ENCODE measurements at regions not wholly inside any gene's neighbourhood (a gene's known extent, or its start where the extent isn't known, plus 50 kb on each side); places are given as distances from the start of the nearest gene placed in this dataset.

- Mint-ChIP-seq H3K27ac (no peak overlapping the region), H3K4me3 (no peak overlapping the region), H3K36me3 (ENCODE audit: low read depth) (no peaks in the 10 kb centered on the region), H3K9me3 (no peaks in the 10 kb centered on the region), H3K4me1 (ENCODE audit: low read depth) (no peaks in the 10 kb centered on the region), H3K27me3 (ENCODE audit: low read depth) (peaks cover 9% of the 10 kb centered on the region)
- CTCF ChIA-PET, result no interaction called here
- intact Hi-C loops (cut with micrococcal nuclease), result no loop called here
- DNase-seq, result no peak
Observed at GRCh38 chr1:157405662-157406061, 146.7 kb downstream of the FCRL5 start.

DNA sequence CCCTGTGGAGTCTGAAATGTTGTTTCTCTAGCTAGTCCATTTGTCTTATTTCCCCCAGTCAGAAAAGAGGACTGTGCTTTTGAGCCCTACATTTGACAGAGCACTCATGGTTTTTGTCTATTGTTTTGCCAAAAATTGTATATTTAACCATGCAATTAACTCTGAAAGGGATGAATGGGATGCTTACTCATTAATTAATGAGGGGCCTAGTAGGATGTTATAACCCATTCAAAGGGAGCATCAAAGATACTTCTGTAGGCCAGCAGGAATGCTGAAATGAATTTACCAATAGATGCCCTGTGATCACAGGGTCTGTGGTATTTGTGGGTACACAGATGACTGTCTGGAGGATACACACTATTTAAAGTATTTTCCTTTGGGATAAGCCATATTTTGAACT is 147.7 kb downstream of the FCRL5 start:
- no peaks in the 10 kb centered on the region for H3K4me1 Mint-ChIP-seq (ENCODE audit: low read depth)
- H3K9me3 Mint-ChIP-seq, result no peaks in the 10 kb centered on the region
- peaks cover 14% of the 10 kb centered on the region for H3K27me3 Mint-ChIP-seq (ENCODE audit: low read depth)
- intact Hi-C loops (cut with micrococcal nuclease), result no loop called here
- H3K36me3 Mint-ChIP-seq (ENCODE audit: low read depth), result no peaks in the 10 kb centered on the region
- no peak overlapping the region for H3K27ac Mint-ChIP-seq
- no peak for DNase-seq
- H3K4me3 Mint-ChIP-seq, result no peak overlapping the region
- CTCF ChIA-PET, result no interaction called here

DNA sequence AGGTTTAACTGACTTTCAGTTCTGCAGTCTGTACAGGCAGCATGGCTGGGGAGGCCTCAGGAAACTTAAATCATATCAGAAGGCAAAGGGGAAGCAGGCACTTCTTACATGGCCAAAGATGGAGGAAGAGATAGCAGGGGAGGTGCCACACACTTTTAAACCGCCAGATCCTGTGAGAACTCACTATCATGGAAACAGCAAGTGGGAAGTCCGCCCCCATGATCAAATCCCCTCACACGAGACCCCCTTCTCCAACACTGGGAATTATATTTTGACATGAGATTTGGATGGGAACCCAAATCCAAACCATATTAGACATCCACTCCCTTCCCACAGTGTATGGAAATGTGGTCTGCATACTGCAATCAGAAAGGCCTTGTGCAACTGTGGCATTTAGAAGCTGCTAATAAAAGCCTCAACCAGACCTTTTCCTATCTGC is 148.2 kb downstream of the FCRL5 start:
- no peaks in the 10 kb centered on the region for H3K36me3 Mint-ChIP-seq (ENCODE audit: low read depth)
- no peak overlapping the region for H3K4me3 Mint-ChIP-seq
- CTCF ChIA-PET, result no interaction called here
- intact Hi-C loops (cut with micrococcal nuclease), result no loop called here
- no peaks in the 10 kb centered on the region for H3K4me1 Mint-ChIP-seq (ENCODE audit: low read depth)
- peaks cover 17% of the 10 kb centered on the region for H3K27me3 Mint-ChIP-seq (ENCODE audit: low read depth)
- H3K9me3 Mint-ChIP-seq, result no peaks in the 10 kb centered on the region
- no peak overlapping the region for H3K27ac Mint-ChIP-seq
- DNase-seq, result no peak

GRCh38 chr1:157403608-157404007 is 148.7 kb downstream of the FCRL5 start:
- H3K27ac Mint-ChIP-seq, result no peak overlapping the region
- intact Hi-C loops (cut with micrococcal nuclease), result no loop called here
- peaks cover 22% of the 10 kb centered on the region for H3K27me3 Mint-ChIP-seq (ENCODE audit: low read depth)
- H3K4me1 Mint-ChIP-seq (ENCODE audit: low read depth), result no peaks in the 10 kb centered on the region
- DNase-seq, result no peak
- CTCF ChIA-PET, result no interaction called here
- no peaks in the 10 kb centered on the region for H3K9me3 Mint-ChIP-seq
- no peak overlapping the region for H3K4me3 Mint-ChIP-seq
- no peaks in the 10 kb centered on the region for H3K36me3 Mint-ChIP-seq (ENCODE audit: low read depth)

DNA sequence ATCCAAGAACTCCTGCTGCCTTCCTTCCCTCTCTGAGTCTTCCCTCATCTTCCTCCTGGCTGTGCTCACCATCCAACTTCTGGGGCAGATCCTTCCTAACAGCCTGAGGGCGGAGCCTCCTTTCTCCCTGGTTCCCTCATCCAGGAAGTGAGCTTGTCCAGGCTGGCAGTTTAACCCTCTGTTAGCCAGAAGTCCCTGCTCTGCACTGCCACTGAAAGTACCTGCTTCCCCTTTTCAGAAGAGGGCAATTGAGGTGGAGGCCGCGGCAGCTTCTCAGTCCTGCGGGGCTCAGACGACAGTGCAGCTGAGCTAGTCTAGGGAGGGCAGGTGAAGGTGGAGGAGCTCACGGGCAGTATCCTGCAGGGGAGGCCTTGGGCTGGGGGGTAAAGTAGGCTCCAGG is 149.1 kb downstream of the FCRL5 start:
- no peaks in the 10 kb centered on the region for H3K9me3 Mint-ChIP-seq
- CTCF ChIA-PET, result no interaction called here
- intact Hi-C loops (cut with micrococcal nuclease), result no loop called here

DNA sequence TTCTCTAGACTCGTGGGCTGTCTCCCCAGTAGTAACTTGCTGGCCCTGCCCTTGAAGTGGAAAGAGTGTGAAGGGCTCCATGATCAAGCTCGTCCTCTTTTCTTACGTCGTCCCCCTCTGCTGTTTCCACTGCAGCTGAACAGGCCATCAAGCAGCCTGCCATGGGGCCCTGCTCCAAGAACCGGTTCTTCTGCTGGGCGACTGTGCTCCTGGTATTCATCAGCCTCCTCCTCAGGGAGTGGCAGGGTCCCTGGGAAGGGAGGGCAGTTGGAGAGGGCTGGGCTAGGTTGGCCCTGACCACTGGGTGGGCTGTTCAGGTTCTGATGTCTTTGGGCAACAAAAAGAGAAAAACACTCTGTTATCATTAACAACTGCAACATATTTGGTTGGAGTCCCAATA is 151.5 kb downstream of the FCRL5 start:
- peaks cover 26% of the 10 kb centered on the region for H3K27me3 Mint-ChIP-seq (ENCODE audit: low read depth)
- intact Hi-C loops (cut with micrococcal nuclease), result no loop called here

More for the DNA sequence above, 149.1 kb downstream of the FCRL5 start:
- H3K4me3 Mint-ChIP-seq, result no peak overlapping the region
- peaks cover 22% of the 10 kb centered on the region for H3K27me3 Mint-ChIP-seq (ENCODE audit: low read depth)
- no peak for DNase-seq
- no peak overlapping the region for H3K27ac Mint-ChIP-seq
- no peaks in the 10 kb centered on the region for H3K36me3 Mint-ChIP-seq (ENCODE audit: low read depth)
- H3K4me1 Mint-ChIP-seq (ENCODE audit: low read depth), result no peaks in the 10 kb centered on the region

DNA sequence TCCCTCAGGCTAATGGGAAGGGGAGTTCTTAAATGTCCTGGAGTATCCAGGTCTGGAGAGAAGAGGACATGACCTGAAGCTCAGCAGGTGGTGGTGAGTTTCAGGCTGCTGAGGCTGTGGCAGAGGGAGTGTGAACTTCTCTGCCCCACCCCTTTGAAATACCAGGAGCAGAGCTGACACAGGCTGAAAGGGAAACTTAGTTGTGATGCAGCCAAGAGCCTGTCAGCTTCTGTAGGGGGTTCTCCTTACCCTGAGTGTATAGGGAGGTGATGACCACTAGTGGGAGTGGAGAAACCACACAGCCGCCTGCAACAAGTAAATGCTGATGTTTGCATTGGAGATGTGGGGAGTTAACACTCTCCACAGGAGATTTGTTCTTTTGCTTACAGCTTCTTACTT is 152.3 kb downstream of the FCRL5 start:
- DNase-seq, result no peak
- Mint-ChIP-seq H3K9me3 (no peaks in the 10 kb centered on the region), H3K27me3 (ENCODE audit: low read depth) (peaks cover 26% of the 10 kb centered on the region), H3K4me1 (ENCODE audit: low read depth) (no peaks in the 10 kb centered on the region), H3K4me3 (no peak overlapping the region), H3K27ac (no peak overlapping the region), H3K36me3 (ENCODE audit: low read depth) (no peaks in the 10 kb centered on the region)
- CTCF ChIA-PET, result no interaction called here
- intact Hi-C loops (cut with micrococcal nuclease), result no loop called here

More for the DNA sequence above, 151.5 kb downstream of the FCRL5 start:
- Mint-ChIP-seq H3K4me1 (ENCODE audit: low read depth) (no peaks in the 10 kb centered on the region), H3K27ac (no peak overlapping the region), H3K9me3 (no peaks in the 10 kb centered on the region), H3K4me3 (no peak overlapping the region), H3K36me3 (ENCODE audit: low read depth) (no peaks in the 10 kb centered on the region)
- DNase-seq, result no peak
- CTCF ChIA-PET, result no interaction called here

DNA sequence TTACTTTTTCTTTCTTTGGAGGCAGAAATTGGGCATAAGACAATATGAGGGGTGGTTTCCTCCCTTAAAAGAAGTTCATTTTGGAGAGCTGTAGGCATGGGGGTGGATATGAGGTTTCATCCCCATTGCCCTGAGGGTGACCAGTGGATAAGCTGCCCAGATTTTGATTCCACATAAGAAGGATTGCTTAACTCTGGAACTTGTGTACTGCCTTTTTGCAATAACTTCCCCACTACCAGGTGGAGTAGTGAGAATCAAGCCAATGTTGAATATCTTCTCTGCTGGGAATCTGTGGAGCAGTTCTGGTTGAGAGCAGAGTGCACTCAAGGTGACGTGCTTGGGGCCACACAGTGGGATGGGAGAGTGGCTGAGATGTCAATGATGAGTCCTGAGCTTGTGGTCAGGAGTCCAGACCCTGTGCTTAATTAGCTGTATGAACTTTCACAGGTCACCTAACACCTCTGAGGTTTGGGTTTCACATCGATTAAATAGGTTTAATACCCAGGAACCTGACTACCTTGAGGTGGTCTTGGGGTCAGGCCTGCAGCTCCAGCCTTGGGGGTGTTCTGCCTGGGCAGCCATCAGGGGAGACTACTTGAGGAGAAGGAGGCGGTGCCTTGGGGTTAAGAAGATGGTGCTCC is 152.9 kb downstream of the FCRL5 start:
- H3K9me3 Mint-ChIP-seq, result no peaks in the 10 kb centered on the region
- no peaks in the 10 kb centered on the region for H3K4me1 Mint-ChIP-seq (ENCODE audit: low read depth)
- no peaks in the 10 kb centered on the region for H3K36me3 Mint-ChIP-seq (ENCODE audit: low read depth)
- peaks cover 30% of the 10 kb centered on the region for H3K27me3 Mint-ChIP-seq (ENCODE audit: low read depth)
- no peak overlapping the region for H3K27ac Mint-ChIP-seq
- CTCF ChIA-PET, result no interaction called here
- intact Hi-C loops (cut with micrococcal nuclease), result no loop called here
- no peak overlapping the region for H3K4me3 Mint-ChIP-seq
- no peak for DNase-seq

DNA sequence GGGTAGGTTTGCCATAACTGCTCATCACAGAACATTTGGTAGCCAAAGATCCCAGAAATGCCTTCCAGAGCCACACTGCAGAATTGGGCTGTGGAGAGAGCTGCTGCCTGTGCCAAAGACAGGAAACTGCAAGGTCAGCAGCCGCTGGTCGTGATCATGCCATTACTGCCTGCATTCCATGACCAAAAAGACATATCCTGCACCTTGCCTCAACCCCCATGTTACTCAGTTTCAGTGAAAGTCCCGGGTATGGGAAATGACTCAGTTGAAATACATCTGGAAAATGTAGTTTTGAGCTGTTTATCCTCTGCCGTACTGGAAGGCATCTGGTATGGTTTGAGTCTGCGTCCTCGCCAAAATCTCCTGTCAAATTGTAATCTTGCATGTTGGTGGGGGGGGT is 161.7 kb downstream of the FCRL5 start:
- Mint-ChIP-seq H3K9me3 (peaks cover 2% of the 10 kb centered on the region), H3K4me3 (no peak overlapping the region), H3K27ac (no peak overlapping the region), H3K4me1 (ENCODE audit: low read depth) (no peaks in the 10 kb centered on the region), H3K27me3 (ENCODE audit: low read depth) (peaks cover 27% of the 10 kb centered on the region), H3K36me3 (ENCODE audit: low read depth) (no peaks in the 10 kb centered on the region)
- DNase-seq, result no peak
- CTCF ChIA-PET, result no interaction called here
- intact Hi-C loops (cut with micrococcal nuclease), result no loop called here

- H3K4me3 Mint-ChIP-seq, result no peak overlapping the region
- CTCF ChIA-PET, result no interaction called here
- H3K27me3 Mint-ChIP-seq (ENCODE audit: low read depth), result peaks cover 13% of the 10 kb centered on the region
Observed at GRCh38 chr1:157388057-157388456, 164.3 kb downstream of the FCRL5 start.

GRCh38 chr1:157384258-157384657 is 168.1 kb downstream of the FCRL5 start:
- CTCF ChIA-PET, result interaction anchor here (1.9 kb wide), 1 partner anchor 111 kb away, joined by 4 read pairs; no protein-coding TSS in a partner anchor
- intact Hi-C loops (cut with micrococcal nuclease), result no loop called here

More at GRCh38 chr1:157388057-157388456, 164.3 kb downstream of the FCRL5 start:
- intact Hi-C loops (cut with micrococcal nuclease), result no loop called here
- no peak for DNase-seq
- H3K9me3 Mint-ChIP-seq, result no peaks in the 10 kb centered on the region
- no peaks in the 10 kb centered on the region for H3K36me3 Mint-ChIP-seq (ENCODE audit: low read depth)
- H3K4me1 Mint-ChIP-seq (ENCODE audit: low read depth), result no peaks in the 10 kb centered on the region
- no peak overlapping the region for H3K27ac Mint-ChIP-seq

DNA sequence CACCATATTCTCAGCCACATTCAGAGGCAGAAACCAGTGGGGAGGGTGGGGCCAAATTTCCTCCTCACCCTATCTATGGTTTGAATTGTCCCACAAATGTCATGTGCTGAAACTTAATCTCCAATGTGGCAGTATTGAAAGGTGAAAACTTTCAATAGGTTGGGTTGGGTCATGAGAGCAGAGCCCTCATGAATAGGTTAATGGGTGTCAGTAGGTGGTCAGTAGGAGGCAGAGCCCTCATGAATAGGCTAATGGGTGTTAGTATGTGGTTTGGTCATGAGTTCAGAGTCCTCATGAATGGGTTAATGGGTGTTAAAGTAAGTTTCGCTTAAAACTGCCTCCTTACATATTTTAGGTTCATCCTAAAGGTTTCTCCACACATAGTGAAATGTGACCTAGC is 170.0 kb downstream of the FCRL5 start:
- CTCF ChIA-PET, result no interaction called here
- H3K27me3 Mint-ChIP-seq (ENCODE audit: low read depth), result peaks cover 19% of the 10 kb centered on the region

More at GRCh38 chr1:157384258-157384657, 168.1 kb downstream of the FCRL5 start:
- Mint-ChIP-seq H3K9me3 (no peaks in the 10 kb centered on the region), H3K27me3 (ENCODE audit: low read depth) (peaks cover 13% of the 10 kb centered on the region), H3K4me1 (ENCODE audit: low read depth) (no peaks in the 10 kb centered on the region), H3K36me3 (ENCODE audit: low read depth) (no peaks in the 10 kb centered on the region), H3K4me3 (no peak overlapping the region), H3K27ac (no peak overlapping the region)
- DNase-seq, result no peak

GRCh38 chr1:157380523-157380922 is 171.8 kb downstream of the FCRL5 start:
- intact Hi-C loops (cut with micrococcal nuclease), result no loop called here
- no peaks in the 10 kb centered on the region for H3K36me3 Mint-ChIP-seq (ENCODE audit: low read depth)
- H3K9me3 Mint-ChIP-seq, result no peaks in the 10 kb centered on the region
- DNase-seq, result no peak
- H3K27me3 Mint-ChIP-seq (ENCODE audit: low read depth), result peaks cover 22% of the 10 kb centered on the region
- CTCF ChIA-PET, result interaction anchor here (0.5 to 1.5 kb wide), 4 partner anchors 103 to 744 kb away, joined by 3 to 4 read pairs (median 3); no protein-coding TSS in a partner anchor
- H3K4me3 Mint-ChIP-seq, result no peak overlapping the region
- no peak overlapping the region for H3K27ac Mint-ChIP-seq
- no peaks in the 10 kb centered on the region for H3K4me1 Mint-ChIP-seq (ENCODE audit: low read depth)

More for the DNA sequence above, 170.0 kb downstream of the FCRL5 start:
- Mint-ChIP-seq H3K9me3 (no peaks in the 10 kb centered on the region), H3K4me1 (ENCODE audit: low read depth) (no peaks in the 10 kb centered on the region), H3K4me3 (no peak overlapping the region), H3K36me3 (ENCODE audit: low read depth) (no peaks in the 10 kb centered on the region), H3K27ac (no peak overlapping the region)
- no peak for DNase-seq
- intact Hi-C loops (cut with micrococcal nuclease), result no loop called here
